ENCODE measurements at regions not wholly inside any gene's neighbourhood (a gene's known extent, or its start where the extent isn't known, plus 50 kb on each side); places are given as distances from the start of the nearest gene placed in this dataset.

- no peak overlapping the region for H3K27ac ChIP-seq (ENCODE audit: low read depth in 1 of 2, low read length in 1 of 2)
Observed at GRCh38 chr21:17460094-17460493, 52.7 kb upstream of the CXADR start.

GRCh38 chr21:17461014-17461413 is 51.8 kb upstream of the CXADR start:
- Histone ChIP-seq H3K4me1 (ENCODE audit: control insufficient read depth in 2 of 2, insufficient read depth in 2 of 2, low read length in 2 of 2) (no peaks in the 10 kb centered on the region), H3K27ac (ENCODE audit: low read depth in 1 of 2, low read length in 1 of 2) (no peak overlapping the region), H3K27me3 (ENCODE audit: control insufficient read depth in 2 of 2, insufficient read depth in 1 of 2, low read length in 1 of 2) (no peaks in the 10 kb centered on the region), H3K4me3 (ENCODE audit: low read length in 2 of 2) (no peak overlapping the region), H3K9me3 (ENCODE audit: control insufficient read depth in 2 of 2, insufficient read depth in 1 of 2, low read length in 1 of 2) (no peaks in the 10 kb centered on the region), H3K36me3 (ENCODE audit: control insufficient read depth in 2 of 2, insufficient read depth in 2 of 2, low read length in 1 of 2) (no peaks in the 10 kb centered on the region)
- DNase-seq (ENCODE audit: low read depth in 6 of 9, low spot score in 9 of 9) = no peak
- 96% methylated on average over 3 of the region's 3 CpGs for WGBS

More at GRCh38 chr21:17460094-17460493, 52.7 kb upstream of the CXADR start:
- no peaks in the 10 kb centered on the region for H3K9me3 ChIP-seq (ENCODE audit: control insufficient read depth in 2 of 2, insufficient read depth in 1 of 2, low read length in 1 of 2)
- WGBS = 78% methylated on average over 2 of the region's 2 CpGs
- DNase-seq (ENCODE audit: low read depth in 6 of 9, low spot score in 9 of 9) = no peak
- H3K36me3 ChIP-seq (ENCODE audit: control insufficient read depth in 2 of 2, insufficient read depth in 2 of 2, low read length in 1 of 2) = no peaks in the 10 kb centered on the region
- no peak overlapping the region for H3K4me3 ChIP-seq (ENCODE audit: low read length in 2 of 2)
- no peaks in the 10 kb centered on the region for H3K4me1 ChIP-seq (ENCODE audit: control insufficient read depth in 2 of 2, insufficient read depth in 2 of 2, low read length in 2 of 2)
- no peaks in the 10 kb centered on the region for H3K27me3 ChIP-seq (ENCODE audit: control insufficient read depth in 2 of 2, insufficient read depth in 1 of 2, low read length in 1 of 2)

- H3K27me3 ChIP-seq (ENCODE audit: control insufficient read depth in 2 of 2, insufficient read depth in 1 of 2, low read length in 1 of 2) = no peaks in the 10 kb centered on the region
- no peaks in the 10 kb centered on the region for H3K4me1 ChIP-seq (ENCODE audit: control insufficient read depth in 2 of 2, insufficient read depth in 2 of 2, low read length in 2 of 2)
- no peaks in the 10 kb centered on the region for H3K36me3 ChIP-seq (ENCODE audit: control insufficient read depth in 2 of 2, insufficient read depth in 2 of 2, low read length in 1 of 2)
- DNase-seq (ENCODE audit: low read depth in 6 of 9, low spot score in 9 of 9) = no peak
- 81% methylated on average over 4 of the region's 4 CpGs for whole genome bisulfite sequencing
- H3K9me3 ChIP-seq (ENCODE audit: control insufficient read depth in 2 of 2, insufficient read depth in 1 of 2, low read length in 1 of 2) = no peaks in the 10 kb centered on the region
- no peak overlapping the region for H3K27ac ChIP-seq (ENCODE audit: low read depth in 1 of 2, low read length in 1 of 2)
- no peak overlapping the region for H3K4me3 ChIP-seq (ENCODE audit: low read length in 2 of 2)
Observed at GRCh38 chr21:17461582-17461981, 51.3 kb upstream of the CXADR start.

GRCh38 chr21:17462276-17462981 is 50.4 kb upstream of the CXADR start:
- H3K27ac ChIP-seq (ENCODE audit: low read depth in 1 of 2, low read length in 1 of 2) = no peak overlapping the region
- no peaks in the 10 kb centered on the region for H3K4me1 ChIP-seq (ENCODE audit: control insufficient read depth in 2 of 2, insufficient read depth in 2 of 2, low read length in 2 of 2)
- H3K4me3 ChIP-seq (ENCODE audit: low read length in 2 of 2) = no peak overlapping the region
- H3K36me3 ChIP-seq (ENCODE audit: control insufficient read depth in 2 of 2, insufficient read depth in 2 of 2, low read length in 1 of 2) = no peaks in the 10 kb centered on the region
- 97% methylated on average over 16 of the region's 16 CpGs for WGBS
- no peaks in the 10 kb centered on the region for H3K27me3 ChIP-seq (ENCODE audit: control insufficient read depth in 2 of 2, insufficient read depth in 1 of 2, low read length in 1 of 2)
- H3K9me3 ChIP-seq (ENCODE audit: control insufficient read depth in 2 of 2, insufficient read depth in 1 of 2, low read length in 1 of 2) = no peaks in the 10 kb centered on the region
- no peak for DNase-seq (ENCODE audit: low read depth in 6 of 9, low spot score in 9 of 9)
